Stimulated activated CD8-positive, alpha-beta memory T cell treated with anti-CD3 and anti-CD28 coated beads, Interleukin-12 subunit alpha, Interleukin-12 subunit beta, amount 100 ng/mL, for 24 hours (primary cell): ENCODE measurements at regions not wholly inside any gene's neighbourhood (a gene's known extent, or its start where the extent isn't known, plus 50 kb on each side); places are given as distances from the start of the nearest gene placed in this dataset.
"Not testable (repeated sequence)": the region's sequence is repeated elsewhere in the genome, so short reads cannot be mapped to it uniquely, and the experiment has no call there.

Source experiments
- DNase-seq: peaks from one replicate; pipeline ENCODE4 v3.0.0-alpha.2; 2020; ENCODE audit errors: extremely low read depth

GRCh38 chr14:37985826-37986470 is 221.8 kb upstream of the SSTR1 start:
- peak; percentile 5 for DNase-seq

- DNase-seq, result no peak
Measured at GRCh38 chr14:37988472-37988871, 219.2 kb upstream of the SSTR1 start.

GRCh38 chr14:37991027-37991426 is 216.7 kb upstream of the SSTR1 start:
- no peak for DNase-seq

GRCh38 chr14:37992499-37992898 is 215.2 kb upstream of the SSTR1 start:
- no peak for DNase-seq

- no peak for DNase-seq
Measured at GRCh38 chr14:37994846-37995372, 212.8 kb upstream of the SSTR1 start.

GRCh38 chr14:37997017-37997416 is 210.7 kb upstream of the SSTR1 start:
- no peak for DNase-seq

GRCh38 chr14:38000340-38000739 is 207.4 kb upstream of the SSTR1 start:
- no peak for DNase-seq

GRCh38 chr14:38001501-38001900 is 206.2 kb upstream of the SSTR1 start:
- no peak for DNase-seq

- no peak for DNase-seq
Measured at GRCh38 chr14:38003746-38004609, 203.7 kb upstream of the SSTR1 start.

- DNase-seq, result no peak
Measured at GRCh38 chr14:38004610-38004879, 203.2 kb upstream of the SSTR1 start.

- DNase-seq, result not testable (repeated sequence)
Measured at GRCh38 chr14:38011156-38011555, 196.5 kb upstream of the SSTR1 start.

- DNase-seq, result no peak
Measured at GRCh38 chr14:38012056-38012455, 195.6 kb upstream of the SSTR1 start.

- DNase-seq, result no peak
Measured at GRCh38 chr14:38016497-38016896, 191.2 kb upstream of the SSTR1 start.

- DNase-seq, result no peak
Measured at GRCh38 chr14:38021861-38022260, 185.8 kb upstream of the SSTR1 start.

- no peak for DNase-seq
Measured at GRCh38 chr14:38022775-38023174, 184.9 kb upstream of the SSTR1 start.

- no peak for DNase-seq
Measured at GRCh38 chr14:38038171-38038570, 169.5 kb upstream of the SSTR1 start.

- DNase-seq, result no peak
Measured at GRCh38 chr14:38038986-38039385, 168.7 kb upstream of the SSTR1 start.

- DNase-seq, result no peak
Measured at GRCh38 chr14:38039496-38039895, 168.2 kb upstream of the SSTR1 start.

GRCh38 chr14:38040411-38040810 is 167.3 kb upstream of the SSTR1 start:
- DNase-seq, result no peak

GRCh38 chr14:38042322-38042721 is 165.4 kb upstream of the SSTR1 start:
- no peak for DNase-seq

GRCh38 chr14:38044710-38045109 is 163.0 kb upstream of the SSTR1 start:
- no peak for DNase-seq

- no peak for DNase-seq
Measured at GRCh38 chr14:38045461-38045860, 162.2 kb upstream of the SSTR1 start.

- DNase-seq, result no peak
Measured at GRCh38 chr14:38046160-38046559, 161.5 kb upstream of the SSTR1 start.
